ENCODE measurements at regions not wholly inside any gene's neighbourhood (a gene's known extent, or its start where the extent isn't known, plus 50 kb on each side); places are given as distances from the start of the nearest gene placed in this dataset.

GRCh38 chr7:46738796-46739195, 817.7 kb upstream of the IGFBP3 start:
- TF ChIP-seq CTCF (IDR thresholded peaks at IDR 0.05) (no peak), POLR2A (IDR thresholded peaks at IDR 0.05) (no peak)

Measured in adrenal gland (tissue), 5 donors.